Testis (tissue), 2 donors: ENCODE measurements at regions not wholly inside any gene's neighbourhood (a gene's known extent, or its start where the extent isn't known, plus 50 kb on each side); places are given as distances from the start of the nearest gene placed in this dataset.

Experiments used
- DNase-seq: peaks from one replicate; pipeline ENCODE4 v3.0.0-alpha.2; 2019
- H3K27ac ChIP-seq, 2 donors: fragments of 200-600 bp; sonication (generic); one replicate each; pipeline ENCODE4 v1.5.1; 2019
- H3K27me3 ChIP-seq: fragments of 200-600 bp; sonication (generic); one replicate; pipeline ENCODE4 v1.5.1; 2019
- H3K36me3 ChIP-seq: fragments of 200-600 bp; sonication (generic); one replicate; pipeline ENCODE4 v1.5.1; 2017; ENCODE audit warnings: low read depth; ENCODE audit errors: missing control alignments
- H3K4me1 ChIP-seq: fragments of 200-600 bp; sonication (generic); one replicate; pipeline ENCODE4 v1.5.1; 2019
- H3K4me3 ChIP-seq, 2 donors: fragments of 200-600 bp; sonication (generic); one replicate each; pipeline ENCODE4 v1.5.1; 2017 to 2019
- H3K9me3 ChIP-seq: fragments of 200-600 bp; sonication (generic); one replicate; pipeline ENCODE4 v1.5.1; 2017
- POLR2A ChIP-seq: fragments of 450-650 bp; IDR thresholded peaks from one replicate; pipeline ENCODE4 v1.6.1; 2017; ENCODE audit warnings: antibody characterized with exemption, mild to moderate bottlenecking, moderate library complexity
- WGBS, 2 donors: methylation state at CpG; one replicate each; pipeline ENCODE4 v1.1.5; 2018; 5-methylcytosine and 5-hydroxymethylcytosine counted together
- intact Hi-C: fragments of 100-400 bp; cut with DNase I; formaldehyde crosslinking; loops from one replicate; pipeline ENCODE4 v1.15.1; 2023; ENCODE audit warnings: low total_unique reads
- TF ChIP-seq, protein P1 (sequence below), 3 experiments: fragments of 450-650 bp in 2 of 3; fragments of 200-600 bp in 1 of 3; sonication (generic) in 1 of 3; IDR thresholded peaks; one replicate each; pipeline ENCODE4 v1.5.1; 2016 to 2019; ENCODE audit warnings: antibody characterized with exemption in 3 of 3, mild to moderate bottlenecking in 2 of 3, moderate library complexity in 1 of 3

DNA sequence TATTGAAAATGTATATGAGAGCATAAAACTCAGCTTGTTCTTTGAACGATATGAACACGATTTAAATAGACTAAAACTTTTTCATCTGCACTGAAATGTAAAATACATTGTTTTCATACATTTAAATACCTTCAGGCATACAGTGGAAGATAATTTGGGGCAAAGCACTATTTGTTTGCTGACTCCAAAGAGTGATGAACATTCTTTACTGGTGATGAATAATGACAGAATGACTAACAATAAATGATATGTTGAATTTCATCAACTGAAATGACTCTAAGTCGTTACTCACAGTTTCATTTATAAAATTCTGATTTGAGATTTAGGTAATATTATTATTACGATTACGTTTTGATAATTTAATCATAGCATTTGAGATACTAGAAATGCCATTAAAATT is 1160.1 kb downstream of the NLGN4X start:
- Histone ChIP-seq H3K4me1 (no peaks in the 10 kb centered on the region), H3K27ac (no peak overlapping the region), H3K27me3 (no peaks in the 10 kb centered on the region), H3K9me3 (no peaks in the 10 kb centered on the region), H3K4me3 (no peak overlapping the region), H3K36me3 (no peaks in the 10 kb centered on the region)
- WGBS, 2 donors, result 85 to 90% methylated on average over 5 of the region's 5 CpGs
- no peak for TF ChIP-seq POLR2A
- TF ChIP-seq, protein P1, sequence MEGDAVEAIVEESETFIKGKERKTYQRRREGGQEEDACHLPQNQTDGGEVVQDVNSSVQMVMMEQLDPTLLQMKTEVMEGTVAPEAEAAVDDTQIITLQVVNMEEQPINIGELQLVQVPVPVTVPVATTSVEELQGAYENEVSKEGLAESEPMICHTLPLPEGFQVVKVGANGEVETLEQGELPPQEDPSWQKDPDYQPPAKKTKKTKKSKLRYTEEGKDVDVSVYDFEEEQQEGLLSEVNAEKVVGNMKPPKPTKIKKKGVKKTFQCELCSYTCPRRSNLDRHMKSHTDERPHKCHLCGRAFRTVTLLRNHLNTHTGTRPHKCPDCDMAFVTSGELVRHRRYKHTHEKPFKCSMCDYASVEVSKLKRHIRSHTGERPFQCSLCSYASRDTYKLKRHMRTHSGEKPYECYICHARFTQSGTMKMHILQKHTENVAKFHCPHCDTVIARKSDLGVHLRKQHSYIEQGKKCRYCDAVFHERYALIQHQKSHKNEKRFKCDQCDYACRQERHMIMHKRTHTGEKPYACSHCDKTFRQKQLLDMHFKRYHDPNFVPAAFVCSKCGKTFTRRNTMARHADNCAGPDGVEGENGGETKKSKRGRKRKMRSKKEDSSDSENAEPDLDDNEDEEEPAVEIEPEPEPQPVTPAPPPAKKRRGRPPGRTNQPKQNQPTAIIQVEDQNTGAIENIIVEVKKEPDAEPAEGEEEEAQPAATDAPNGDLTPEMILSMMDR (IDR thresholded peaks at IDR 0.05), result no peak
- intact Hi-C loops, result no loop called here
- DNase-seq, result no peak

DNA sequence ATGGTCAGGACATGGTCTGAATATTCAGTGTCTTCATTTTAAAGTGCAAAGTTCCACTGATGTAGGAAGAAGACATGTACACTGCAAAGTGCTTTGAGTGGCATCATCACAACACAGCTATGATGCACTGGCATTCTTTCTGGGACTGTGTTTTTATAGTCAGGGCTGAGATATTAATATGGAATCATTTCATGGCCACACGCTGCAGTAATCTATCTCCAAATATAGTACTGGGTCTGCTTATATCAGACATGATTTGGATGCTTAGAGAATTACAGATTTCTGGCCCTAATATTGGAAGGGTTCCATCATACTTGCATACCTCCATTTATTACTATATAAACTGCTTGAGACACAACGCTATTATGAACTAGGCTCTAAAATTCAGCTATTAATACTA is 1170.9 kb downstream of the NLGN4X start:
- no peaks in the 10 kb centered on the region for H3K4me1 ChIP-seq
- H3K27me3 ChIP-seq, result no peaks in the 10 kb centered on the region
- no peak for DNase-seq
- intact Hi-C loops, result no loop called here
- H3K36me3 ChIP-seq, result no peaks in the 10 kb centered on the region
- H3K27ac ChIP-seq, result no peak overlapping the region
- WGBS, 2 donors, result 44 to 63% methylated on average over 1 to 2 of the region's 2 CpGs
- H3K9me3 ChIP-seq, result no peaks in the 10 kb centered on the region
- TF ChIP-seq, protein P1 (IDR thresholded peaks at IDR 0.05), result no peak
- TF ChIP-seq POLR2A, result no peak
- no peak overlapping the region for H3K4me3 ChIP-seq

DNA sequence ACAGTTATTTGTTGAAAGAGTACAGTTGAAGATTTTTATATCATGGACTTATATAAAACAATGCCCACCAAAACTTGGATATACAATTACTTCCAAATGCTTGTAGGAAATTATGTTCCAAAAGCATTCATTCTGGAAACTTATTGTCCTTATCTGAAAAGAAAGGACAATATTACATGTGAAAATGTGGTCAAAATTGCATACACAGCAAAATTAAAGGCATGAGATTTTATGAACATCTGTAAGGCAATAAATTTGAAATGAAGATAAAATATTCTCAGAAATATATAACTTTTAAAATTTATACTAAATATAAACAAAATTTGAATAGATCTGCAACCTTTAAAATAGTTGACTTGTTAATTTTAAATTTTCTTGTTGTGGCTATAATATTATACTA is 1173.8 kb downstream of the NLGN4X start:
- intact Hi-C loops, result no loop called here
- DNase-seq, result no peak
- no peak overlapping the region for H3K27ac ChIP-seq
- H3K4me3 ChIP-seq, result no peak overlapping the region
- no peaks in the 10 kb centered on the region for H3K36me3 ChIP-seq
- H3K9me3 ChIP-seq, result no peaks in the 10 kb centered on the region
- H3K27me3 ChIP-seq, result no peaks in the 10 kb centered on the region
- TF ChIP-seq, protein P1 (IDR thresholded peaks at IDR 0.05), result no peak
- no peak for TF ChIP-seq POLR2A
- H3K4me1 ChIP-seq, result no peaks in the 10 kb centered on the region

DNA sequence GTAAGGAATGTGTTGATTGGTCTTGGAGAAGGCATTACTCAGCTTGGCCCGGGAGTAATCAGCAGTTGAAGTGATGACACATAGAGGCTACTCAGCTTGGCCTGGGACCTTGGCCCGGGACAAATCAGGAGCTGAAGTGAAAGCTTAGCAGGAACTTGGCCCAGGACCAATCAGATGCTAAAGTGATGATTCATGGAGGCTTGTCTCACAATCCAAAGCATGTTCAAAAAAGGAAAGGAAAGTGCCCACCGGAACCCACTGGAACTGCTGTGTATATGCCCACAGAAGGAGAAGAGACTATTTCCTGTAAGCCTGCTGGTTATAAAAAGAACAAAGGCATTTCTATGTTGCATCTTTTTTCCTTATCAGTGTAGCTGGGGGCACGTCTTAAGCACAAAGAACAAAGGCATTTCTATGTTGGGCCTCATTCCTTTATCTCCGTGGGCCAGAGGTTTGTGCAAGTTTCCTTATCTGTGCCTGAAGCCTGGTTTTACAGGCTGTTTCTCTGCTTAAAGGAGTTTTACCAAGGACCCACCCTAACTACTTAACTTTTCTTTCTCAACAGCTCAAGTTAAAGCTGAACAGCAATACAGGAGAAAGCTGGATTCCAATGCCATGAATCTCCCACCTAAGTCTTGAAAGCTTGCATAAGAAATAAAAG is 1176.7 kb downstream of the NLGN4X start:
- DNase-seq, result peak; percentile 89
- intact Hi-C loops, result no loop called here
- Histone ChIP-seq H3K36me3 (no peaks in the 10 kb centered on the region), H3K27me3 (no peaks in the 10 kb centered on the region), H3K4me1 (no peaks in the 10 kb centered on the region), H3K9me3 (no peaks in the 10 kb centered on the region), H3K4me3 (no peak overlapping the region), H3K27ac (no peak overlapping the region)
- no peak for TF ChIP-seq POLR2A
- TF ChIP-seq, protein P1 (IDR thresholded peaks at IDR 0.05), result no peak
- 22 to 36% methylated on average over 5 of the region's 5 CpGs for WGBS, 2 donors

DNA sequence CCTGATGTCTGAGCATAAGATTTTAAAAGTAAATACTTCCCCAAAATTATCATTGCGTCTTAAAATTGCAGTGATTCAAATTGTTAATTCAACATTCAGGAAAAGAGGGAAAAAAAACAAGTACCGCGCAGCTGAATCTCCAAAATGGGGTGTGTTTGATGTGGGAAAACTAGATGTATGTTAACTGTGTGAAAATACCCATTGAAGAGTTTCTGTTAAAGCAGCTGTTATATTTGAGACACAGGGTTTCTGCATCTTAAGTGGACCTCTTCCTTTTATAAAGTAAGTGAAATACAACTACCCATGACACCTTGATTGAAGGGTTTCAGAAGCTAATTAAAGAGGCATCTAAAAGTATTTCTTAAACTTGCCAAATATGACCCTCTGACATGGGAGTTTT is 1186.1 kb downstream of the NLGN4X start:
- DNase-seq, result no peak
- no peak for TF ChIP-seq POLR2A
- TF ChIP-seq, protein P1 (IDR thresholded peaks at IDR 0.05), result no peak
- Histone ChIP-seq H3K27ac (no peak overlapping the region), H3K27me3 (no peaks in the 10 kb centered on the region), H3K4me1 (no peaks in the 10 kb centered on the region), H3K9me3 (no peaks in the 10 kb centered on the region), H3K36me3 (no peaks in the 10 kb centered on the region), H3K4me3 (no peak overlapping the region)
- intact Hi-C loops, result no loop called here
- WGBS, 2 donors, result 84 to 97% methylated on average over 3 of the region's 3 CpGs
